Activated CD8-positive, alpha-beta memory T cell treated with anti-CD3 and anti-CD28 coated beads, Interleukin-2, amount 50 U/mL, for 1 hour (primary cell): ENCODE measurements at regions not wholly inside any gene's neighbourhood (a gene's known extent, or its start where the extent isn't known, plus 50 kb on each side); places are given as distances from the start of the nearest gene placed in this dataset.

Experiments used
- DNase-seq: peaks from one replicate; pipeline ENCODE4 v3.0.0-alpha.2; 2020; ENCODE audit errors: extremely low read depth

DNA sequence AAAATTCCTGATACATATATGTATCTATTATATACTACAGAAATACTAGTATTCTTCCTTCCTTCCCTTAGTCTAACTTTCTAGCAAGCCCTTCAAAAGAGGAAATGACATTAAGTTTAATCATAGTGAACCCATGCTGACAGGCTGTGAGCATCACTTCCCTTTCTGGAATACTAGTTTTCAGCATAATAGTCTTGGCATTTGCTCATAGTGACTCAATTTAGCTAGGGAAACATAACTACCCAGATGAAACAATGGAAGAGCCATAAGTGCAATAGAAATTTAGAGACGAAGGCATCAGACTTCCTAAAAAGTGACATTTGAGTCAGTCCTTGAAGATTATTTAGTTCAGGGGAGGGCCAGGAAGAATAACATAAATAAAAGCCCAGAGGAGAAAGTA is 184.5 kb upstream of the CRY1 start:
- DNase-seq, result no peak

GRCh38 chr12:107282628-107283027 is 189.3 kb upstream of the CRY1 start:
- no peak for DNase-seq

GRCh38 chr12:107283652-107284051 is 190.3 kb upstream of the CRY1 start:
- DNase-seq, result no peak

DNA sequence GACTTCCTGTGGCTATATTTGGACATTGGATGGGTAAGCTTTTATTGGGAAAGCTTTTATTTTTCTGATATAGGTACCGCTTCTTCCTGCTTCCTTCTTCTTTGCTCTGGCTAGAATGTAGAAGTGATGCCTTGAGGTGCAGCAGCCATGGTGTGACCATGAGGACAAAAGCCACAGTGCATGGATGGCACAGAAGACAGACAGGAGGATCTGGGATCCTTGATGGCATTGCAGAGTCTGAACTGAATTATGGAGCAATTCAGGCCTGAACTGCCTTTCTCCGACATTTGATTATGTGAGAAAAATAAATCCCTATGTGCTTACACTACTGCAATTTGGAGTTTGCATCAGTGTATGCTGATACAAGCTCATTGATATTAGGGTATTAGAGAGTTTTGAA is 191.3 kb upstream of the CRY1 start:
- DNase-seq, result no peak

GRCh38 chr12:107287436-107288413 is 194.4 kb upstream of the CRY1 start:
- DNase-seq, result no peak

DNA sequence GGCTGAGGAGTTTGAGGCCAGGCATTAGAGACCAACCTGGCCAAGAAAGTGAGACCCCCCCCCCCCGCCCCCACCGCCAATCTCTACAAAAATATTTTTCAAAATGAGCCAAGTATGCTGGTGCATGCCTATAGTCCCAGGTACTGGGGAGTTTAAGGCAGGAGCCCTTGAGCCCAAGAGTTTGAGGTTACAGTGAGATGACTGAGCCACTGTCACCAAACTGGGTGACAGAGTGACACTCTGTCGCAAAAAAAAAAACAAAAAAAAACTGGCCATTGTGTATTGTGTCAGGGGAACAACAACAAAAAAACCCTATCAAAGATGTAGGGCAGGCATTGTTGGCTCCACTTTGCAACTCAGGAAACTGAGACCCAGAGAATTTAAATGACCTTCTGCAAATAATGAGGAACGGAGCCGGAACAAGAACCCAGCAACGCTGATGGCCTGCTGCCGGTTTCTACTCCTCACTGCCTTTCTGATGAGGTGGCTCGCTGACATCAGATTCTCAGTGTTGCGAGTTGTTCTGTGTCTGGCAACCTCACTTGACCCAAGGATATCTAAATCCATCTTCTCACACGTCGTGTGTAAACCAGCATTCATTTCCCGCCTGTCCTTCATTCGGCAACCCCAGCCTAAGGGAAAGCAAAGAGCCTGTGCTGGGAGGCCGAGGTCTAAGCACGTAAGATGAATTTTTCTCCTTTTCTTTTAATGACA is 195.2 kb upstream of the CRY1 start:
- DNase-seq, result no peak

DNA sequence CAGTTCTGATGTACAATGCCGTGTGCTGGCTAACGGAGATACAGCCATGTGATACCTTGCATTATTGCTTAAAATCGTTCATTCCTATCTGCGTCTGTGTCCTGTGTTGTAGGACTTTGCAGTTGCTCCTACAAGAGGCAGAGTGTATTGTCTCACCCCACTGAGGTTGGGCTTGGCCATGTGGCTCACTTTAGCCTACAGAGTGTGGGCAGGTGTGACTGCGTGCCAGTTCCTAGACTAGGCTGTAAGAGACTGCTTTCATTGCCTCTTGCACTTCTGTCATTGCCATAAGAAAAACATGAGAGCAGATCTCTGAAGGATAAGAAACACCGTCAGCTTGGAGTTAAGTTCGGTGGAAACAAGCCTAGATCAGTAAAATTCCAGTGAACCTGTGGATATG is 197.7 kb upstream of the CRY1 start:
- no peak for DNase-seq

DNA sequence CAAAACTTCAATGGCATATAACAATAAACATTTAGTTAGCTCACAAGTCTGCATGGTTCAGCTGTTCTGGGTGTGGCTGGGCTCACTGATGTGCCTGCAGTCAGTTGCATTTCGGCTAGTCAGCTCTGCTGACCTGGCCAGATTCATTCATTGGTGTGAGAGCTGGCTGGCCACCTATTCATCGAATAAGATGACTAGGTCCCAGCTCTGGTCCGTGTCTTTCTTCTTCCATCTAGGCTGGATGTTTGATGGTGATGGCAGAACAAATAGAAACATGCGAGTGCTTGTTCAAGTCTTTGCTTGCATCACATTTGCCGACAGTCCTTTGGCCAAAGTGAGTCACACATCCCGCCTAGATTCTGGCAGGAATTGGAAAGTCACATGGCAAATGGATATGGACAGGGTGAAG is 203.3 kb upstream of the CRY1 start:
- no peak for DNase-seq

- no peak for DNase-seq
Observed at GRCh38 chr12:107302649-107303341, 209.4 kb upstream of the CRY1 start.

GRCh38 chr12:107304588-107305532 is 211.5 kb upstream of the CRY1 start:
- DNase-seq, result no peak

DNA sequence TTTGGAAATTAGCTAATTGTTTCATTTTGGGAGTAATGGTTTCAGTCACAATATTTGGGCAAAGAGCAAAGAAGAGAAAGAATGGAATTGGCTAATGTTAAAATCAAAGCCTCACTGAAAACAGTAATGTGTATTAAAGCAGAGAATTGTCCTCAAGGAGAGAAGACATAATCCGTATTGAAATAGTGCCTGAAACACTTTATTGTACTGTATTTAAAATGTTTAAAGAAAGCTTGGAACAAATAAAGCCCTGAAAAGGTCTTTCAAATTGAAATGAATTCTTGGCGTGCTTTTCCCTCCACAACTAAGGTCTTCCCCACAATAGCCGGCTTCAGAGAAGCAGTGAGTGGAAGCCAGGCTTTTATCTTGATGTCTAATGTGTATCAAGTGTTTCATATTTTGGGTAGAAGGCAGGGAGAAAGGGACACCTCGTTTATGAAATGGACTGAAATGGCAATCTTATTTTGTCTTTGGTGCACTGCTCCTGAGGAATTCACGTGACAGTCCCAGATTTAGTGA is 212.9 kb upstream of the CRY1 start:
- DNase-seq, result no peak

GRCh38 chr12:107308310-107308709 is 215.0 kb upstream of the CRY1 start:
- DNase-seq, result no peak

GRCh38 chr12:107309020-107309419 is 215.7 kb upstream of the CRY1 start:
- DNase-seq, result no peak

DNA sequence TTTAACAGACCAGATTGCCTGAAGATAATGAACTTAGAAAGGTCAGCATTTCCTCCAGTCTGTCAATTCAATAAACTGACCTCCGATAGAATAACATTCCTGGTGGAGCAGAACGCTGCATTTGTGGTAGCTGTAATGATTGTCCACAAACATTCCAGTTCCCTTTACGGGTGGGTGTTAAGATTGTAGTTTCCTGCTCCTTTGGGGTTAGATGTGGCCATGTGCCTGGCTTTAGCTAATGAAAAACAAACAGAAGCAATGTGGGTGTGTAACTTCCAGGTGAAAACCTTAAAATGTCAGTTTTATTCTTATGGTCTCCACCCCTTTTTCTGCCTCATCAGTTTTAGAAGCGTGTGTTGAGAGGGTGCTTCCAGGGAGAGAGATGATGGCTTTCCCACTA is 217.3 kb upstream of the CRY1 start:
- DNase-seq, result no peak

- DNase-seq, result no peak
Observed at GRCh38 chr12:107311682-107312081, 218.3 kb upstream of the CRY1 start.

DNA sequence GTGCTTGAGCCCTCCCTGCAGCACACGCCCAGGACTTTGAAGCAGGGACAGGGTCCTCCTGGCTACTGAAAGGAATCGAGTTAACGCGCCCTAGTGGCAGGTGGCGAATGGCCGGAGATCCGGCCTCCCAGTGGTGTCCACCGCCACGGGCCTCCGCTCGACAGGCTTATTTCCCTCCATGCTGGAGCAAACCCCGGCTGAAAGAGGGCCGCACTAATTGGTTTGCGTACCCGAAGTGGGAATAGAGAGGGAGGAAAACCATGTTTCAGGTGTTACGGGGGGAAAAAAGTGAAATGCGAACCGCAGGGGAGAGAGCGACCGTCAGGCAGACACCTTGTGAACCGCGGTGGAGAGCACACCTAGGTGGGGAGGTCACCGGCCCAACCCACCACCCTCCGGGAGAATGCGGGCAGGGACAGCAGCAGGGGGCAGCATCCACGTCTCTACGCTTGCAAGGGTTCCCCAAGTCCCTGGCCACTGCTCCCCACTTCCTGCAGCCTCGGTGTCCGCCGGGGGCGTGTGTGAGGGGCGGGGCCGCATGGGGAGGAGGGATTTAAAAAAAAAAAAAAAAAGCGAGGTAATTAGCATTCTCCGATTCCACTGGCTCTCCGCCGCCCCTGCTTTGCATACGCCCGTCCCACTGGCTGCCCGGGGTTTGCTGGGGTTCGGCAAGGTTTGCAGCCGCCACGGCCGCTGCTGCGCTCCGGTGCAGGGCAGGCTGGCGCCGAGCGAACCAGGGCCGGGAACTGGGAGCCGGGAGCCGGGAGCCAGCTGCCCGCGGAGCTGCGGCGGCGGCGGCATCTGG is 224.6 kb upstream of the CRY1 start:
- peak; percentile 75 for DNase-seq

GRCh38 chr12:107318556-107318805 is 225.1 kb upstream of the CRY1 start:
- DNase-seq, result no peak

DNA sequence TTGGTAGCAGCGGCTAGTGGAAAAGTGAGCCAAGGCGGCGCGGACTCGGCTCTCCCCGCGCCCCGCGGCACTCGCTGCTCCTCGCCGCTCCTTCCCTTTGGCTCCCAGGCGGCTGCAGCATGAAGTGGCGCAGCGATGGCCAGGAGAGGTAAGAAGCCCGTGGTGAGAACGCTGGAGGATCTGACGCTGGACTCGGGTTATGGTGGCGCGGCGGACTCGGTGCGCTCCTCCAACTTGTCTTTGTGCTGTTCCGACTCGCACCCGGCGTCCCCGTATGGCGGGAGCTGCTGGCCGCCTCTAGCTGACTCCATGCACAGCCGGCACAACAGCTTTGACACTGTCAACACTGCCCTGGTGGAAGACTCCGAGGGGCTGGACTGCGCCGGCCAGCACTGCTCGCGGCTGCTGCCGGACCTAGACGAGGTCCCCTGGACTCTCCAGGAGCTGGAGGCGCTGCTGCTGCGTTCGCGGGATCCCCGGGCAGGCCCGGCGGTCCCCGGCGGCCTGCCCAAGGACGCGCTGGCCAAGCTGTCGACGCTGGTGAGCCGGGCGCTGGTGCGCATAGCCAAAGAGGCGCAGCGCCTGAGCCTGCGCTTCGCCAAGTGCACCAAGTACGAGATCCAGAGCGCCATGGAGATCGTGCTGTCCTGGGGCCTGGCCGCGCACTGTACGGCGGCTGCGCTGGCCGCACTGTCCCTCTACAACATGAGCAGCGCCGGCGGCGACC is 225.6 kb upstream of the CRY1 start:
- no peak for DNase-seq

DNA sequence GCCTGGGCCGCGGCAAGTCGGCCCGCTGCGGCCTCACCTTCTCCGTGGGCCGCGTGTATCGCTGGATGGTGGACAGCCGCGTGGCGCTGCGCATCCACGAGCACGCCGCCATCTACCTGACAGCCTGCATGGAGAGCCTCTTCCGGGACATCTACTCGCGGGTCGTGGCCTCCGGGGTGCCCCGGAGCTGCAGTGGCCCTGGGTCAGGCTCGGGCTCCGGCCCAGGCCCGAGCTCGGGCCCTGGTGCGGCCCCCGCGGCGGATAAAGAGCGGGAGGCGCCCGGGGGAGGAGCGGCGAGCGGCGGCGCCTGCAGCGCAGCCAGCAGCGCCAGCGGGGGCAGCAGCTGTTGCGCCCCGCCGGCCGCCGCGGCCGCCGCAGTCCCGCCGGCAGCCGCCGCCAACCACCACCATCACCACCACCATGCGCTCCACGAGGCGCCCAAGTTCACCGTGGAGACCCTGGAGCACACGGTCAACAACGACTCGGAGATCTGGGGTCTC is 226.2 kb upstream of the CRY1 start:
- no peak for DNase-seq
